PC-9 (cell line): ENCODE measurements at regions not wholly inside any gene's neighbourhood (a gene's known extent, or its start where the extent isn't known, plus 50 kb on each side); places are given as distances from the start of the nearest gene placed in this dataset.

Source experiments
- EZH2 ChIP-seq: fragments of 200-600 bp; sonication (generic); IDR thresholded peaks from 2 replicates; pipeline ENCODE4 v1.8.0; 2017; ENCODE audit warnings: antibody characterized with exemption, low read depth
- TF ChIP-seq, protein P1 (sequence below): fragments of 200-600 bp; sonication (generic); conservative IDR thresholded peaks from 2 replicates; pipeline ENCODE4 v1.6.1; 2017; ENCODE audit warnings: mixed run types, antibody characterized with exemption, mild to moderate bottlenecking, moderate library complexity

DNA sequence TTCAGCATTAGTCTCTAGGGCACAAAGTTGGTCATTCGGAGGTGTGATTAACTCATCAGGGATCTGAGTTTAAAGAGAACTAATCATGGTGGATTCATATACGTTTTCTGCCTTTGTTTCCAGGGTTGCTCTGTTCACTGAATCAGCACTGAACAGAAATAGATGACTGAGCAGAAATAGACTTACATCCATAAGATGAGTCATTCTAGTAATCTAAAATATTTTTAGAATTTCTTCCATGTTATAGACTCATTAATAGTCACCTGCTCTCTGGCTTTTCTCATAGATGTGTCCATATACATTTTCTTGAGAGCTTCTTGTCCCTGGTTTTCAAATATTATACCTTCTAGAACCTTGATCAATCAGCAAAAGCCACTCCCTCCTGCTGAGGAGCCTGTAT, 837.6 kb upstream of the DPPA4 start:
- TF ChIP-seq, protein P1, sequence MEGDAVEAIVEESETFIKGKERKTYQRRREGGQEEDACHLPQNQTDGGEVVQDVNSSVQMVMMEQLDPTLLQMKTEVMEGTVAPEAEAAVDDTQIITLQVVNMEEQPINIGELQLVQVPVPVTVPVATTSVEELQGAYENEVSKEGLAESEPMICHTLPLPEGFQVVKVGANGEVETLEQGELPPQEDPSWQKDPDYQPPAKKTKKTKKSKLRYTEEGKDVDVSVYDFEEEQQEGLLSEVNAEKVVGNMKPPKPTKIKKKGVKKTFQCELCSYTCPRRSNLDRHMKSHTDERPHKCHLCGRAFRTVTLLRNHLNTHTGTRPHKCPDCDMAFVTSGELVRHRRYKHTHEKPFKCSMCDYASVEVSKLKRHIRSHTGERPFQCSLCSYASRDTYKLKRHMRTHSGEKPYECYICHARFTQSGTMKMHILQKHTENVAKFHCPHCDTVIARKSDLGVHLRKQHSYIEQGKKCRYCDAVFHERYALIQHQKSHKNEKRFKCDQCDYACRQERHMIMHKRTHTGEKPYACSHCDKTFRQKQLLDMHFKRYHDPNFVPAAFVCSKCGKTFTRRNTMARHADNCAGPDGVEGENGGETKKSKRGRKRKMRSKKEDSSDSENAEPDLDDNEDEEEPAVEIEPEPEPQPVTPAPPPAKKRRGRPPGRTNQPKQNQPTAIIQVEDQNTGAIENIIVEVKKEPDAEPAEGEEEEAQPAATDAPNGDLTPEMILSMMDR: no peak
- no peak for TF ChIP-seq EZH2
